NCI-H128 (cell line): ENCODE measurements at regions not wholly inside any gene's neighbourhood (a gene's known extent, or its start where the extent isn't known, plus 50 kb on each side); places are given as distances from the start of the nearest gene placed in this dataset.
A peak's percentile ranks its signal among the peaks of the same experiment; 100 is the strongest.

Experiments
- DNase-seq: peaks from one replicate; lab custom pipeline; 2025; ENCODE audit not compliant: unreplicated experiment; lab: John Stamatoyannopoulos, UW

DNA sequence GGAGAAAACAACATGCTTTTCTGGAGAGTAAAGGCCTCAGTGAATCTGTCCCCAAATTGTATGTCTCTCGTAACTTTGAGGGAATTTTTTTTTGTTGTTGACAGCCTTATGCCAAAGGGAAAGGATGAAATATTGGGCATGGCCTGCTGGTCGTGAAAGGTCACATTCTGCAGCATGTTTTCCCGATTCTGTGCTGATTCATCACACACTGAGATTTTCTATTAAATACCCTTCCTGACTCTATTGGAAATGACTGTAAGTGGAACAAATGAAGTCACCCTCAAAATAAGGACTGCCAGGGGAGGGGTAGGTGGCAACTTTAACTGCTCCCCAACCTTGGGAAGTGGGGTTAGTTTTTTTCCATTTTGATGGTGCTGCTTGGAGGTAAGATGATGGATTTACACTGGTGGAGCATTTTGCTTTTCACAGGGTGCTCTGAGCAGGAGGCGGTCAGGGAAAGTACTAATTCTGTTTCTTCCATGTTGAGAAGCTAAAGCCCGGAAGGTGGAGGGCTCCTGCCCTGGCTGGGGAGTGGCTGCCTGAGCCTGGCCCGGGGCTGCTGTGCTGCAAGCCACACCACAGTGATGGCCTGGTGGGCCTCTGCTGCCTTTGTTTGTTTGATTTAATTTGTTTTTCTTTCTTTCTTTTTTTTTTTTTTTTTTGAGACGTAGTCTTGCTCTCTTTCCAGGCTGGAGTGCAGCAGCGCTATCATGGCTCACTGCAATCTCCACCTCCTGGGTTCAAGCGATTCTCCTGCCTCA is 116.8 kb upstream of the SPATA13 start:
- no peak for DNase-seq

DNA sequence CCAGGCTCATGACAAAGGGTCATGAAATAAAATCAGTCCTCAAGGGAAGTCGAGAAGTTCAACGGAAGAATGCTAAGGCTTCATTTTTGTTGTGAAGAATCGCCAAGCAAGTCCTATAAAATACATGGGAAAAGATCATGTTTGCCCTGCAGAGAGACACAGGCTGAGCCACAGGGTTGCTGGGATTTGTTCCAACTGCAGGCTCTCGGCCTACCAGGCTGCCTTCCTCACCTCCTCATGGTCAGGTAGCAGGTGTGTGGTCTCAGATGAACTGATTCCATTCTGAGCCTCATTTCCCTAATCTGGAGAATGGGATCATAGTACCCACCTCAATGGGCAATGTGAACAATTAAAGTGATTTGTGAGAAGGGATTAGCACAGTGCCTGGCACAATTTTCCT is 114.9 kb upstream of the SPATA13 start:
- no peak for DNase-seq

DNA sequence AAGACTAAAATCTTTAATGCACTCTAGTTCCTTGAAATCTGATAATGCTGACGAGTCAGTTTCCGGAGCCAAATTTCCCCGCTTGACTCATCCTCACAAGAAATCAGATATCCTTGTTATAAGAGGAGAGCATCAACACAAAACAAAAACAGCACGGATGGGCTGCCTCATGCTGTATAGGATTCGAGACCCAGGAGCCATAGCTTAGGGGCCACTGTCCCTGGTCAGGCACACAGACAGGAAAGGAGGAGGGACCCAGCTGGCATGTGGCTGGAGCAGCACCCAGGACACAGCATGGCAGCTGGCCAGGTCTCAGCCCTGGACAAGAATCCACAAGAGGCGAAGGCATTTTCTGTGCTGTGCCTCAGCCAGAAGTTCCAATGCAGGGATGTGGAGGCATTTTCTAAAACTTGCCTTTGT is 110.2 kb upstream of the SPATA13 start:
- DNase-seq, result no peak

DNA sequence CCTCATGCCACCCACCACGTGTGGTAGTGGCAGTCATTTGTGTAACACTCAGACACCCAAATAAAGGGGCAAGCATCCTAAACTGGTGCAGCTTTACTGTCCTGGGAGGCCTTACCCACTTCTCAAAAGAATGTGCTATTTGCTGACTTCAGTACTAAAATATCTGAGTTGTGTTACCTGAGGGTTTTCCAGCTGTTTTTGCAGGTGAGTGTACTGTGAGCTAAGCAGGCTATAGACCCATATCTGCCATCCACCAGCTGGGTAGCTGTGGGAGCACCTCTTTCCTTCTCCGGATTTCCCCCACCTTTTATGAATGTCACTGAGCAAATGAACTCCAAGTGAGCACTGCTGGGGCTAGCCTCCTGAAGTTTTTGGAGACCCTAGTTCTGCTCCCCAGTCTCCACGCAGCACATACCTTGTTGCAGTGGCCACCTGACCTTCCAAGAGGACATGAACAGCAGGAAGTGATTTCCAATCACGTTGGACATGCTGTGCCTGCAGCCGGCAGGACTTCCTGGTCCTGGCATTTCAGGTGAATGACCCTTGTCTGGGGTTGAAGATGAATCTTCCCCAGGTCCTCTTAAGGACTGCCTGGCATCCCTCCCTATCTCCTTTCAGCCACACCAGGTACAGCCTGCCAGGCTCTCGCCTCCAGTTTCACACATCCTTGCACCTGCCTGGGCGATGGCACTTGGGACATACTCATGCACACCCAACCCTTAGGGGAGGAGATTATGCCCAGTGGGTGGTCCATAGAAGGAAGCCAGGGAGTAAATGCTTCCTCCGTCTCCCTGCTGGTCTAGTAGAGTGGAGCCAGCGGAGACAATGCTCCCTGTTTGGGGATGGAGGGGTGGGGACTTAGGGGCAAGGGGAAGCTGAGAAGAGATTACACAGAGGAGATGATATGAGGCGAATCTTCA is 109.5 kb upstream of the SPATA13 start:
- DNase-seq, result no peak

DNA sequence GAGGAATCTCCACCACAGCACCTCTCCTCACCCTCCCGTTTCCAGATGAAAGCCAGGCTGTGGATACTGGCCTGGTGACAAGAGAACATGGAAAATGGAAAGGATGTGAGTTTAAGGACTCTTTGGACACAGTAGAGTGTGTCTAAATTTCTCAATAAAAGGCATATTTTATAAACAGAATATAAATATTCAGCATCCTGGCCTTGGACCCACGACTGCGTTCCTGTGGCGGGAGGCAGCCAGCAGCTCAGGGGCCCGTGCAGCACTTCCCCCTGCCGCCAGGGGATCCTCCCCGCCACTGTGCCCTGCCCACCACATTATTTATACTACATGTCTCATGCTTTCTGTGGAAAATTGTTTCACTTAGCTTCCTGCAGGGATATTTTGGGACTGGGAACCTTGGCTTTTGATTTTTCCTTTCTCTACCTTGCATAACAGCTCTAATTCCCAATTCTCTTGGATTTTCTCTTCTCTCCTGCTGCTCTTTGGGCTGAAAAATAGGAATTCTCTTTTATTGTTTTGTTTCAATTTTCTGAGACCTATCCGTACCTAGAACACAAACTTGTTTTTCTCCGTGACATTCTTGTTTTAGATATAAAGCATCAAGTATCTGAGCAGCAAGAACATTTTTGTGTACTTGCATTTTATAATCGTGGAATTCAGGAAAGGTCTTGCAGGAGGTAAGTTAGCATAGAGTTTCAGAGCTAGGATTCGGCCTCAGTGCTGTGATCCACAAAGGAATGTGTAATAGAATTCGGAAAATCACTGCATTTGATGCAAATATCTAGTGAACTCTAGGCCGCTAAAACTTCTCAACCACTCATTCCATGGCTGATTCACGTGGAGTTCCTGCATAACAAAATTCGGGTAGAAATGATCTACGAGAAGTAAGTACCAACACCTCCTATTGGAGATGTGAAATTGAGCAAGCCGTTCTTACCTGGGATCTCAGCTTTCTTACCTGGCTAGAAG is 107.7 kb upstream of the SPATA13 start:
- no peak for DNase-seq

DNA sequence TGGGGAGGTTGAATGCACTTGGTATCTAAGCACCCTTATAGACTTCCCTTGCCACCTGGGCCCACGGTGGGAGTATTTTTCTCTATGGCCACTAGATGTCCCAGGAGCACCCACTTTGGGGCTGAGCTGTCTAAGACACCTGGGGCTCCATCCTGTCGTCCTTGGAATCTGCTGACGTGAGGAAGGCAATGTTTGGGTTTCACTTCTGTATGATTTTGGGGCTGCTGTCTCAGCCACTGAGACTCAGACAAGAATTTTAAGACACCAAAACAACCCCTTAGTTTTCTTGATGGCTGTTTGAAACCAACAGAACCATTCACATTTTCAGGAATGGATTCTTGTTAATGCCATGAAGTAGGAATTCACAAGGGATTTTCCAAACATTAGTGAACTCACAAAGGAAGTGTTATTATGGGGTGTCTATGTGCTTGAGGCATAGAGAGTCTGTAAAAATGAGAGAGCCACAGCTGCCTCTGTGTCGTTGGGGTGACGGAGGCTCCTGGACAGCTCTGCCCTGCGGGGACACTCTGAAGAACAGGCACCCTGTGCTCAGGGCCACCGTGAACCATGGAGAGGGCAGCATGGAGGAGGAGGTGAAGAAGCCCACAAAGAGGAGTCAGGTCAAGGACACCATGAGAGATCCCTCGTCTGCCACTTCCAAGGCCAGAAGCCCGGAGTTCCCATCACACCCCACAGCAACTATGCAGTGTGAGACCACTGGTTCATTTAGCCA is 106.8 kb upstream of the SPATA13 start:
- peak; percentile 76 for DNase-seq

DNA sequence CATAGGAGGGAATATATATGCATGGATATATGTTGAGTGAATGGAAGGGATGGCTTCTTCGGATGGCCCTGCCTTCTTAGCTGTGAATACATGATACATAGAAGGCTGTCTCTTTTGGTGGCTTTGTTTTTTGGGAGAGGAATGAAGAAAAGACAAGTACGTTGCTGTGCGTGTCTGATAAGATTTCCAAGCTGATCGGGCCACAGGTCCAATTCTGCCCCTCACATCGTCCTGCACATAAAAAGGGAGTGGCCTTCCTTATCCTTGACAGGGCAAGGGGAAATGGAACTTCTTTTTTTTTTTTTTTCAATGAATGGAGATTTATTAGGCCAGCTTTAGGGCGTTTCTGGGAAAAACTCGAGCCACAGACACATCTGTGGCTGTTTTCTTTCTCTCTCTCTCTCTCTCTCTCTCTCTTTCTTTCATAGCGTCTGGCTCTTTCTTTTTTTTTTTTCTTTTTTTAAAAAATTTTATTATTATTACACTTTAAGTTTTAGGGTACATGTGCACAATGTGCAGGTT is 103.8 kb upstream of the SPATA13 start:
- no peak for DNase-seq

DNA sequence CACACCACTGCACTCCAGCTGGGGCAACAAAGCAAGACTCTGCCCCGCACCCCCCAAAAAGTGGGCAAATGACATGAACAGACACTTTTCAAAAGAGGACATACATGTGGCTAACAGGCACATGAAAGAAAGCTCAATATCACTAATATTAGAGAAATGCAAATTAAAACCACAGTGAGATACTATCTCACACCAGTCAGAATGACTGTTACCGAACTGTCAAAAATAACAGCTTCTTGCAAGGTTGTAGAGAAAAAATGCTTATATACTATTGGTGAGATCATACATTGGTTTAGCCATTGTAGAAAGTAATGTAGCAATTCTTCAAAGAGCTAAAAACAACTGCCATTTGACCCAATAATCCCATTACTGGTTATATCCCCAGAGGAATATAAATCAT is 99.5 kb upstream of the SPATA13 start:
- DNase-seq, result no peak

DNA sequence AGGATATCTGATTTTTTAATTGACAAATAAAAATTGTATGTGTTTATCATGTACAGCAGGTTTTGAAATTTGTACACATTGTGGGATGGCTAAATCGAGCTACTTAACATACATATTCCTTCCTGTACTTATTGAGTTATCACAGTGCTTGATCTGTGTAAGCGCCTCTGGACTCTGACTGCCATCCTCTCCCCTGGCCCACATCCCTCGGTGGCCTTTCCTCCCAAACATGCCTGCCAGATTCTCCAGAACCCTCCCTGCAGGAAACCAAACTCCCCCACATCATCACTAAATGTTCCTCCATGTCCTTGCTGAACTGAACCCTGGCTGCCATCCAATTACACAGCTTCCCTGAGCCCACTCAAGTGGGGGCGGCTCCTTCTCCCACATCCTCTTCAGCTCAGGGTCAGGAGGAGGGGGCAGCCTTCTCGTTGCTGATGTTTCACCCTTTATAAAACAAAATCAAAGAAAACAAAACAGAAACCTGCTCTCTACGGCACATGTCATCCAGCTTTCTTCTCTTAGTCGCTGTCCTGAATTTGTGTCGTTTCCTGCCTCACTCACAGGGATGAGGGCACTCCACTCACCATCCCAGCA is 97.1 kb upstream of the SPATA13 start:
- DNase-seq, result peak; percentile 8

DNA sequence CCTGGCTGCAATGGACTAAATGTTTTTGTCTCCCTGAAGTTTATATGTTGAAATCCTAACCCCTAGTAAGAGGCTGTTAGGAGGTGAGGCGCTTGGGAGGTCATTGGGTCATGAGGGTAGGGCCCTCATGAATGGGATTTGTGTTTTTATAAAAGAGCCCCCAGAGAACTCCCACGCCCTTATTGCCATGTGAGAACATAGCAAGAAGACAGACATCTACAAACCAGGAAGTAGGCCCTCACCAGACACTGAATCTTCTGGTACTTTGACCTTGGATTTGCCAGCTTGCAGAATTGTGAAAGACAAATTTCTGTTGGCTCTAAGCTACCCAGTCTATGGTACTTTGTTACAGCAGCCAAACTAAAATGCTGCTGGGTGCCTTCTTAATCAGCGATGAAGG is 96.1 kb upstream of the SPATA13 start:
- DNase-seq, result no peak

DNA sequence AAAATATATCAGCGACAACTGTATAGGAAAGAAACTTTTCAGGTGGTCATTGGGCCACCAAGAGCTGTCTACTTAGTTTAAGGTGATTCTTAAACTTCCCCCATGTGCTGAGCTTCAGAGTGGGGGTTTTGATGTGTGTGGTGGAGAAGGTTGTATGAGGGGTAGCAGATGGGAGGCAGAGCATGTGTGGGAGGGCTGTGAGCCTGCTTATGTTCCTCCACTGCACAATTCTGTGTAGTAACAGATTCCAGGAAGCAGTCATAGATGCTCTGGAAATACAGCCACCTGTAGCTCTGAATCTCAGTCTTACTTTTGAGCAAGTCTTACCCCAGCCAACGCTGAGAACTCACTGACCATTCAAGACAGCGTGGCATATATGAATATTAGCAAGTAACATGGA is 95.3 kb upstream of the SPATA13 start:
- DNase-seq, result no peak

DNA sequence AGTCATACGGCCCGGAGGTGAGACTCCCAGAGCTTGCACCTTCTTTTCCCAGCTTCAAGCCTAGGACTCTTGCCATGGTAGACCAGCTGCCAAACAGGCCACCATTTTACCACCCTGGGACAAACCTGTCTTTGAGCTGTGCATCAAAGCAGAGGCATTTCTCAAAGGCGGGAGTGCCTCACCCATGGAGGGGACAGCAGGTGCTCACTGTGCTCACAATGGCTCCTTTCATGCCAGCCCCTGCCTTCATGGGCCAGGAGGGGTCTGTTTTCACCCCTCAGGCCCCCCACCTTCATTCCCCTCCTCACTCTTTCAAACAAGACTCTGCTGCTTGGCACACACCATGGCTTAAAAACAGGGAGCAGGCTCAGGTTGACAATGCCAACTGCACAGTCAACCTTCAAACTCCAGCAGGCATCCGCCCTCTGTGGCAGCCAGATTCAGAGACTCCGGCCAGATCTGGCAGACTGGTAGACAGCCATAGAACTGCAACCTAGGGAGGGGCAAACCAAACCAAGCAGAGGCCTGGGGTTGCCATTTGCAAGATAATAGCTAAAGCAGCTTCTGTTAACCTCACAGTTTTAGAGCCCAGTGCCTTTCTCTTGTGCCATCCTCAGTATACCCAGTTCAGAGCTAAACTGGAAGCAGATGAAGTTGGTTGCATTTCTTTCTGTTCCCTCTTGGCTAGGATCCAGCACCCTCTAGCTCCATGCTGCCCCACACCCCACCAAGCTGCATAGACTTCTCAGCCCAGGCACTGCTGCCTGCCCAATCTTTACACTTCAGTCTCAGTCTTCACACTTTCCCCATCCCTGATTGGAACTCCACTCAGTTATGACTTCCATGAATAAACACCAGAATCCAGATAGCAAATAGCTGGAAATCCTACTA is 93.9 kb upstream of the SPATA13 start:
- no peak for DNase-seq

DNA sequence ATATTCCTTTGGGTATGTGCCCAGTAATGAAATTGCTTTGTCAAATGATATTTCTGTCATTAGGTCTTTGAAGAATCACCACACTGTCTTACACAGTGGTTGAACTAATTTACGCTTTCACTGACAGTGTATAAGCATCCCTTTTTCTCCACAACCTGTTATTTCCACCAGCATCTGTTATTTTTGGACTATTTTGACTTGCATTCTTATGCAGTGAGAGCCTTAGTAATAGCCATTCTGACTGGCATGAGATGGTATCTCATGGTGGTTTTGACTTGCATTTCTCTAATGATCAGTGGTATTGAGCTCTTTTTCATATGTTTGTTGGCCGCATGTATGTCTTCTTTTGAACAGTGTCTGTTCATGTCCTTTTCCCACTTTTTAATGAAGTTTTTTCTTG is 92.0 kb upstream of the SPATA13 start:
- no peak for DNase-seq

DNA sequence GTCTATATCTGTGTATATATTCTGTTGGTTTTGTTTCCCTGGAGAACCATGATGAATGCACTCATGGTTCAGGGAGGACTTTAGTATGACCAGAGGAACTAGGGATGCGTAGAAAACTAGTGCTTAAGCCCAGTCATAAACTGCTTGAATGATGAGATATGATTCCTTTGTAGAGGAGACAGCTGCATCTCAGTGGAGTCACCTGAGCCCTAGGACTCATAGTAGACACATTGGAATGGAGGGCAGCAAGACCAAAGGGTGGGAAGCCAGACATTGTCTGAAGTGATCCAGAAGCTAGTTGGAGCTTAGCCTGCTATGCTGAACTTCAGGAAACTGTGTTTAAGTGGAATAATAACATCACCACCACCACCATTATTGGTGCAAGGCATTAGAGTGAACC is 89.5 kb upstream of the SPATA13 start:
- DNase-seq, result no peak

DNA sequence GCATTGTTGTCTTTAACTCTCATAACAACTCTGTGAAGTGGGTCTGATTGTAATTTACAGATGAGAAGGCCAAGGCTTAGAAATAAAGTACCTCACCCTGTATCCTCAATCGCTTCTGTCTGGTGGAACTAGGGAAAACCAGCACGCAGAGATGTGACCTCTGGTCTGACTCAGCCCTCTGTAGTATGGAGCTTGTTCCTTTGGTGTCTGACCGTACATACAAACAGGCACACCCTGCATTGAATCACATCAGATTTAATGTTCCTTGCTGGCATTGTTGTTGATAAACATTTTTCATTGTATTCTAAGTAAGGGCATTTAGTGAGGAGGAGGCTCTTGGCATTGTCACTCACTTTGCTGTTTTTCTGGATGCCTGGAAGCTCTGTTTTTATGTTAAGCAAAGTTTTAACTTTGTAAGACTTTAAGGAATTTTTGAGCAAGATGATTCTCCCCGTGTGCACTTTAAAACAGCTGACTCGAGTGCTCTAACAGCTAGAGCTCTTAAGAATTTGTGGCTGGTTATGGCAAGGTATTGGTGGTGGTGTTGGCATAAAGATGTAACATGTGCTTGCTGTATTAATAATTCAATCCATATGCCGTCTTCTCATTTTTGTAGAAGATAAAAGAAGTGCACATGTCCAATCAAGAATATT is 89.0 kb upstream of the SPATA13 start:
- no peak for DNase-seq

DNA sequence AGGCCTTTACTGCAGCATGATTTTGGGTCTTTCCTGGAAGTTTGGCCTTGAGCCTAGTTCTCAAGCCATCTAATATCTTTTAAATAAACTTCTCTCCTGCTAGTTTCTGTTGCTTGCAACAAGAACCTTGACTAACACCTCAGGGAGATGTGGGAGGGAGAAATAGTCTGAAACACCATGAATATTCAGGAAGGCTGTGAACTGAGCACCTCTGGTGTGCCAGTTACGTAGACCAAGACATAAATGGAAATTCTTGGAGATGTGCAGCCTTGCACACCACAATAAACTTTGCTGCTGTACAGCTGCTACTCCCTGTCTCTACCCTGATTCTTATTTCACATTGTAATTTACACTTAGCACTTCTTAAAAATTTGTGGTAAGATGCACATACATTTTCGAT is 86.9 kb upstream of the SPATA13 start:
- DNase-seq, result no peak

DNA sequence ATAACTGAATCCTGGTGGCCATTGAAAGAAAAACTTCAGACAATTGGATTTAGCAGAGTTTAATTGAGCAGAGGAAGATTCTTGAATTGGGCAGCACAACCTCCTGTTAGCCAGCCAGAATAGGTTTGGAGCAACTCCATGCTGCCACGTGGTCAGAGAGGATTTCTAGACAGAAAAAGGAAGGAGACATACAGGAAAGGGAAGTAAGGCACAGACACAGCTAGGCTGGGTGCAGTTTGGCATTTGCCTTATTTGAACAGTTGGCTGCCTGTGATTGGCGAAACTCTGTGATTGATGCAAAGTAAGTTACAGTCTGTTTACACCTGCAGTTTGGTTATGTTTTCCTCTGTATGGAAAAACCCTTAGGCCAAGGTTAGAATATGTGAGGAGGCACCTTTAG is 85.8 kb upstream of the SPATA13 start:
- DNase-seq, result no peak
